AG08395 (cell line): ENCODE measurements at regions not wholly inside any gene's neighbourhood (a gene's known extent, or its start where the extent isn't known, plus 50 kb on each side); places are given as distances from the start of the nearest gene placed in this dataset.
A peak's percentile ranks its signal among the peaks of the same experiment; 100 is the strongest.
"Not testable (repeated sequence)": the region's sequence is repeated elsewhere in the genome, so short reads cannot be mapped to it uniquely, and the experiment has no call there.

Experiments
- DNase-seq: peaks from one replicate; pipeline ENCODE4 v3.0.0; 2012; ENCODE audit warnings: mixed read lengths, low spot score

DNA sequence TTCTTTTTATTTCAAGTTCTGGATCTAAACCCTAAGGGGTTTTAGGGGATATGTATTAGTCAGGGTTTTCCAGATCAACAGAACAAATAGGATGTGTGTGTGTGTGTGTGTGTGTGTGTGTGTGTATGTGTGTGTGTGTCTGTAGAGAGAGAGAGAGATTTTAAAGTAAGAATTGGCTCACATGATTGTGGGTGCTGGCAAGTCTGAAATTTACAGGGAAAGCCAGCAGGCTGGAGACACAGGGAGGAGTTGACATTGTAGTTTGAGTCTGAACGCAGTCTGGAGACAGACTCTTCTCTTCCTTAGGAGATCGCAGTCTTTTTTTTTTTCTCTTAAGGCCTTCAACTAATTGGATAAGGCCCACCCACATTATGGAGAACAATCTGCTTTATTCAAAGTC lies 428.8 kb upstream of the TBL1XR1 start:
- DNase-seq, result no peak

DNA sequence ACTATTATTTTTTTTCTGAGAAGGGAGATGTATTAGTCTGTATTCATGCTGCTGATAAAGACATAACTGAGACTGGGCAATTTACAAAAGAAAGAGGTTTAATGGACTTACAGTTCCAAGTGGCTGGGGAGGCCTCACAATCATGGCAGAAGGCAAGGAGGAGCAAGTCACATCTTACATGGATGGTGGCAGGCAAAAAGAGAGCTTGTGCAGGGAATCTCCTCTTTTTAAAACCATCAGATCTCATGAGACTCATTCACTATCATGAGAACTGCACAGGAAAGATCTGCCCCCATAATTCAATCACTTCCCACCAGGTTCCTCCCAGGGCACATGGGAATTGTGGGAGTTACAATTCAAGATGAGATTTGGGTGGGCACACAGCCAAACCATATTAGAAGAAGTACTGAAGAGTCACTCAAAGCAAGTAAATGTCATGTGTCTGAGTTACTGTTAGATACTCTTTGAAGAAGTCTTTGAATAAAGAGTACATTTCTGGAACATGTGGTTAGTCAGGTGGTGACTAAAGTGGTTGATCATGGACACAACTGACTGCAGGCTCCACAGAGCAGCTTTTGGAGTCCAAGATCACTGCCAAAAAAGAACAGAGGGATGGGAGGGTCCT lies 430.9 kb upstream of the TBL1XR1 start:
- not testable (repeated sequence) for DNase-seq

DNA sequence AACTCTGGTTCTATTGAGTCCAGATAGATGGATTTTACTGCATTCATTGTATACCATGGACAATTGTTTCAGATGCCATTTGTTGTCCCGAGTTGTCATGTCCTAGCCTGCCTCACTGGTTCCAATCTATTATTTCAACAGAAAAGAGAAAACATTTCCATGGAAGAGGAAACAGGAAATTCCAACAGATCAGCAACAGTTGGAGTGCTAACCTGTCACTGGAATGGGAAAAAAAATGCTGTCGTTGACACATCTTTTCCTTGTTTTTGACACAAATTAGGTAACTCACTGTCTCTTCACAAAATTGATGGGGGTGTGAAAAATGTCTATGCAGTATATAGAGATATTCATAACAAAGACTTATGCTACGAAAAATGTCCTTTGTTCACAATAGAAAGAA lies 432.0 kb upstream of the TBL1XR1 start:
- no peak for DNase-seq

DNA sequence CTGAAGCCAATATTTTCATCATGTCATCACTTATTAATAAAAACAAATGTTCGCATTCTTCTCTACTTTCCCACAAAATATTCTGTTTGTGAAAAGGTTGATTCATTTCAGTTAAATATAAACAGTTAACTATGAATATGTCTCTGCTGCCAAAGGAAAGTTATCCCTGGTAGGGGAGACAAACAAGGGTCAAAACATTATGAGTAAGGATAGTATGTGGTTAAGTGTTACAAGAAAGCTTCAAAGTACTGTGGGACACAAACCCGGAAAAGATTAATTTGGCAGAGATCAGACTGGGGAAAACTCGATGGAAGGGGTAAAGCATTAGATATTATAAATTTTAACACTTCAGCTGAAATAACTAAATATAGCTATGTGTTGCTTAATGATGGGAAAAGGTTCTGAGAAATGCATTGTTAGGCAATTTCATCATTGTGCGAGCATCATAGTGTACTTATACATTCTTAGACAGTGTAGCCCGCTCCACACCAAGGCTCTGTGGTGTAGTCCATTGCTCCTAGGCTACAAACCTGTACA lies 436.5 kb upstream of the TBL1XR1 start:
- DNase-seq, result peak; percentile 31

DNA sequence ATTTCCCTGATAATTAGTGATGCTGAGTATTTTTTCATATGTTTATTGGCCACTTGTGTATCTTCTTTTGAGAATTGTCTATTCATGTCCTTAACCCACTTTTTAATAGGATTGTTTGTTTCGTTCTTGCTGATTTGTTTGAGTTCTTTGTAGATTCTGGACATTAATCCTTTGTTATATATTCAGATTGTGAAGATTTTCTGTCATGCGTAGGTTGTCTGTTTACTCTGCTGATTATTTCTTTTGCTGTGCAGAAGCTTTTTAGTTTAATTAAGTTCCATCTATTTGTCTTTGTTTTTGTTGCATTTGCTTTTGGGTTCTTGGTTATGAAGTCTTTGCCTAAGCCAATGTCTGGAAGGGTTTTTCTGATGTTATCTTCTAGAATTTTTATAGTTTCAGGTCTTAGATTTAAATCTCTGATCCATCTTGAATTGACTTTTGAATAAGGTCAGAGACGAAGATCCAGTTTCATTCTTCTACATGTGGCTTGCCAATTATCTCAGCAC lies 438.4 kb upstream of the TBL1XR1 start:
- not testable (repeated sequence) for DNase-seq

DNA sequence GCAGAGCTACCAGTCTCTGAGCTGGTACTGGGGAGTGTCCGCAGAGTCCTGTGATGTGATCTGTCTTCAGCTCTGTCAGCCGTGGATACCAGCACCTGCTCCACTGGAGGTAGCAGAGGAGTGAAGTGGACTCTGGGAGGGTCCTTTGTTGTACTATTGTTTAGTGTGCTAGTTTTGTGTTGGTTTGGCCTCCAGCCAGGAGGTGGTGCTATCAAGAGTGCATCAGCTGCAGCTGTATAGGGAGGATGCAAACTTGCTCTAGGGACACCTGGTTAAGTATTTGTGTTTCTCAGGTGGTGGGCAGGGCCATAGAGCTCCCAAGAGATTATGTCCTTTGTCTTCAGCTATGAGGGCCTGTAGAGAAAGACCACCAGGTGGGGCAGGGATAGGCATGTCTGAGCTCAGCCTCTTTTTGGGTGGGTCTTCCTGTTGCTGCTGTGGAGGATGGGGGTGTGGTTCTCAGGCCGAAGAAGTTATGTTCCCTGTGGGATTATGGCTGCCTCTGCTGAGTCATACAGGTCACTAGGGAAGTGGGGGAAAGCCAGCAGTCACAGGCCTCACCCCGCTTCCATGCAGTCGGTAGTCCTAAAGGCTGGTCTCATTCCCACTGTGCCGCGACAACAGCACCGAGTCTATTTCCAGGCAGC lies 443.2 kb upstream of the TBL1XR1 start:
- DNase-seq, result no peak

DNA sequence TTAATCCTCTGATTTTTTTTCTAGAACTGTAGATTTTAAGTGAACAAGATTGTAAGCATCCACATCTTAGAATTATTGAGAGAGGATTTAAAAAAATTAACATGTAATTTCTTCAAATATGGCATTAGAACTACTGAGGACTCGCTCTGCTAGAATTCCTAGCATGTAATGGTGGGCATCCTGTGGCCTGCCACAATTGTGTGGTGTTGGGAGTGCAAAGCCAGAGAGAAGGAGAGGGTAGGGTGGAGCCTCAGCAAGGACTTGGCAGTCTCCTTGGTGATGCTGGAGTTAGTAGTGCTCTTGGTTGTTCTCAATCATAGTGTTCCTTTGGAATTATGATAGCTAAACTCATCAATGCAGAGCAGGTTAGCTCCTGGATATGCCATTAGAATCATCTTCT lies 443.9 kb upstream of the TBL1XR1 start:
- no peak for DNase-seq

DNA sequence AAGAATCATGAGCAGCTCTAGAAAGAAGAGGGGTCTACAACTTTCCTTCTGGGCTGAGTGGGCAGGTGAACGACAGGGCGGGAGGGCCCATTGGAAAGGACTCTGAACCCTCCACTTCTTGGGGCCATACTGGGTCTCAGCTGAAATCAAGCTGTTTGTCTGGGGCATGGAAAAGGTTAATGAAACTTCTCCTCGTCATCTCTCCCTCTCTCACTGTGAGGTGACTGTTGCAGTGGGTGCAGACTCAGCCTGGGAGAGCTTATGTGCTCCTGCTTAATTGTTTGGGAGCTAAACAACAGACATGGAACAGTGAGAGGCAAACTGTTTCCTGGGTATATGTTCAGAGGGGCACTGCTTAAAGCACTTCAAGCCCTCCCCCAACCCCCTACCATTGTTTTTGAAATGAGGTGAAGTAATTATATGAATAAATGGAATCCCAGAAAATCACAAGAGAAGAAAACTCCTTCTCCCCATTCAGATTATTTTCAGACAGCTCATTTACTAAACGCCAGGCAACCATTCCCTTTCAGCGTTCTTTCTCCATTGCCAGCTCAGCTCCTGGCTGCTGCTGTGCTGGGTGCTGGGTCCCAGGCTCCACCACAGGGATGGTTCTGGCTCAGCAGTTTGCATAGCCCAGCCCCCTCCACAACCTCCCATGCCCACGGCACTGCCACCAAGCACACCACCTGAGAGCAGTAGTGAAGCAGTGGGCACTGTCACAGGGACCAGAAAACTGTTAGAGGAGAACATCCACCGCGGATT lies 444.9 kb upstream of the TBL1XR1 start:
- DNase-seq, result no peak

DNA sequence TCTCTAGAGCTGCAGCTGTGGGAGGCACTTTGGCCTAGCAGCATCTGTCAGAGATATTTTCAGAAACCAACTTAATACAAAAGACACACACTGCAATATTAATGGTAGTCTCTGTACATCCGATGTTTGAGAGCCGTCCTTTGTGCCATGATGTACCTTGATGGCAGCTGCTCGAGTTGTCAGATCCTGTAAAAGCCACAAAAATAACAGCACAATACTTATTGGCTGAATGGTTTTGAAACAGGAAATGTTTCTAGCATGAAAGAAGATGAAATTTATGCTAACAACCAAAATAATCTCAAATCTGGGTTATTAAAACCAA lies 445.5 kb upstream of the TBL1XR1 start:
- no peak for DNase-seq

DNA sequence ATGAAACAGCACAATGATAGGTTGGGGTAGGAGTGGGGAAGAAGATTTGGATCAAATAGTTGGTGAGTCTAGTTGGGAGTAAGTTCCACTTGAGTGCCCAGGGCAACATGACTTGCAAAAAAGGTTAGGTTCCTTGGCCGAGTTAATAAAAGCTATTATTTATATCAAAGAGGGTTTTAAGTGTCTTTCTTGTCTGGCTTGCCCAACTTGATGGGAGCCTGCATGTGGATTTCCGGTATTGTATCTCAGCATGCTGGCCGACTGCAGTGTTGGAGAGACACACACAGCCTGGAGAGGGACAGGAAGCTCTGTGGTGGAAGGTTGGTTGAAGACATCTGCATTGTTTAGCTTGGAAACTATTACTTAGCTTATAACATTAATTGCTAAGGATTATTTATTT lies 449.5 kb upstream of the TBL1XR1 start:
- no peak for DNase-seq

DNA sequence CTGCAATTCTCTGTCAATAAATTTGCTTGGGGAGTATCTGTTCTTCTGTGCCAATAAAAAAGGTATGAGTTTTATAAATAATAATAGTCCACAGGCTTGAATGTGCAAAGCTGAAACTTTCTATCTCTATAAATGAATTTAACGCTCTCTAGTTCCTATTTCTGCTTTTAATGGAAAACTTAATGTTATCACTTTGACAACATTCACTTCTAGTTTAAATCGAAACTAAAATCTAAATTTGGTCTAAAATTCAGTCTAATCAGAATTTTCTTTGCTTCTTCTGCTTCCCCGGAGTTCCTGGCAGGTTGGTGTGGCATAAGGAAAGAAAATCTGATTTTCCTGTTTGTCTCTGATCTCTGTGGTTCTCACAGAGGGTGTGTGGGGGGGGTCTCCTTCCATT lies 450.1 kb upstream of the TBL1XR1 start:
- DNase-seq, result no peak

DNA sequence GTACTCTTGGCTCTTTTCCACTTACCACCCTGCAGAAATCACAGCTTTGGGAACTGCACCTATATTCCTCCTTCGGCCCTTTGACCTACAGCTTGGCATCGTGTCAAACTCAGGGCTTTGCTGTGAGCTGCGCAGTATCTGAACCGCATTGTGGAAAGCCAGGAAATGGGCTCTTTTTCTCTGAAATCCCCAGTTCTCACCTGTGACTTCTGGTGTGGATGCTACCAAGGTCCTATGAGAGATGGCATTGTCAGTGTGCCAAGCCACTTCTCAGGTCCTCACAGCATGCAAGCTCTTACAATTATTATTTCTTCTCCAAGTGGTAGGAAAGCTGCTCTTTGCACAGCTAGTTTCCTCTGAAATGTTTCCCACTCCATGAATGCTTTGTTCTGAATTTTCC lies 450.6 kb upstream of the TBL1XR1 start:
- no peak for DNase-seq

DNA sequence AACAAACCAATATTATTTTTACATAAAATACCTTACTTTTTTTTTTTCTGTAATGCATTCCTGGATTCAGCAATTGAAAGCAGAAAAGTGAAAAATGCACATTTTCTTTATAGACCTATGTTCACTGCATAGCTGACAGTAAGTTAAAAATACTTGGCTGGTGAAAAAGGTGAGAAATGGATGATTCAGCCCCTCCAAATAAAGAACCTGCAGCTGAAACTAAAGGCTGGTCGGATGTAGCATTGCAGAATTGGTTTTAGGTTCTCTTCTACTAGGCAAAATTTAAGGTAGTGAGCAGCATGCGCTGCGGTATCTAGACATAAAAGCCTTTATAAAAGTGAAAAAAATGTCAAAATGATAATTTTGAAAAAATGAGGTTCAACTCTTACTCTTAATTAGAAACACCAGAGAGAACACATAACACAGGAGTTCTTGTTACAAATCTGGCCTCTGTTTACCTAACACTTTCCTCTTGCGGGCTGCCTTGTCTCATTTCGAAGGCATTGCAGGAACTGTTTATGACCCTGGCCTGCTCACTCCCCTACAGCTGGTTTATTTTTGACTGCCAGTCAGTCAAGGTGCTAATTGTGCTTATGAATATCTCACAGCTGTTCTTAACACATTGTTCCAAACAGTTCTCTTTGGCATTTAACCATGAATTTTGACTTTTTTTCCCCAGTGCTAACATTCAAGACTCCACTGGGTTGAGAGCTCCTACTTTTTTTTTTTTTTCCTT lies 455.4 kb upstream of the TBL1XR1 start:
- DNase-seq, result no peak

DNA sequence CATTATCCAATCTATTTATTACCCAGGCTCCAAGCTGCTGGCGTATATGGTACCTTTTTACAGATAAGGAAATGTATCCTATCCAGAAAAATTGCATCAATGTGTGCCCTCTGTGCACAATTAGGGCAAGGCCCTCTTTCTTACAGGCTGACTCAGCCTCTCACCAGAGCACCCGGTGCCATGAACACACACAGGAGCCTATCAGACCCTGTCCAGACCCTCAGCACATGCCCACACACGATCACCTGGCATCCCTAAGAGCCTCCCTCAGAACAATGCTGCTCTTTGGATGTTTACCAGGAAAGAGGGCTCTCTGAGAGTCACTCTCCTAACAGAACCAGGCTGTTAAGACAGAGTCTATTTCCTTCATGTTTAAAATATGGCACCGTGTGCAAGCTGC lies 460.0 kb upstream of the TBL1XR1 start:
- no peak for DNase-seq

DNA sequence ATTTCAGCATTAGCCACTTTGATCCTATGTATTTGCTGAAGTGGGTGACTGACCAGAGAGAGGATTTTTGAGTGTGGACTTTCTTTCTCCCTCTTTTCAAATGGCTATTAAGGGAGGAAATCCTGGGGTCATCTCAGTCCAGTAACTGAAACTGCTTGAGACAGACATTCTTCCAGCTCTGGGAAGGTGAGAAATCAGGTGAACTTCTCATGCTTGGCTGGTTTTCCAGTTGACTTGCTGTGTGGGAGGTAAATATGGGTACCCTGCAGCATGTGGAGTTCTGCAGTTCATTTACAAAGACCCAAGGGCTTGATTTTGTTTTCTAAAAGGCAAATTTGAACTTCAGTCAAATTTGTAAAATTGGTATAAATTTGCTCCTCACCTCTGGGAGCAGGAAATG lies 461.1 kb upstream of the TBL1XR1 start:
- no peak for DNase-seq

DNA sequence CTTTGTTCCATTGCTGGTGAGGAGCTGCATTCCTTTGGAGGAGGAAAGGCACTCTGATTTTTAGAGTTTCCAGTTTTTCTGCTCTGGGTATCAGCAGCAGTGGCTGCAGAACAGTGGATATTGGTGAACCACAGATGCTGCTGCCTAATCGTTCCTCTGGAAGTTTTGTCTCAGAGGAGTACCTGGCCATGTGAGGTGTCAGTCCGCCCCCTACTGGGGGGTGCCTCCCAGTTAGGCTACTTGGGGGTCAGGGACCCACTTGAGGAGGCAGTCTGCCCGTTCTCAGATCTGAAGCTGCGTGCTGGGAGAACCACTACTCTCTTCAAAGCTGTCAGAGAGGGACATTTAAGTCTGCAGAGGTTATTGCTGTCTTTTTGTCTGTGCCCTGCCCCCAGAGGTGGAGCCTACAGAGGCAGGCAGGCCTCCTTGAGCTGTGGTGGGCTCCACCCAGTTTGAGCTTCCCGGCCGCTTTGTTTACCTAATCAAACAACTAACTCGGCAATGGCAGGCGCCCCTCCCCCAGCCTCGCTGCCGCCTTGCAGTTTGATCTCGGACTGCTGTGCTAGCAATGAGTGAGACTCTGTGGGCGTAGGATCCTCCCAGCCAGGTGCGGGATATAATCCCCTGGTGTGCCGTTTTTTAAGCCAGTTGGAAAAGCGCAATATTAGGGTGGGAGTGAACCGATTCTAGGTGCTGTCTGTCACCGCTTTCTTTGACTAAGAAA lies 467.3 kb upstream of the TBL1XR1 start:
- DNase-seq, result not testable (repeated sequence)

DNA sequence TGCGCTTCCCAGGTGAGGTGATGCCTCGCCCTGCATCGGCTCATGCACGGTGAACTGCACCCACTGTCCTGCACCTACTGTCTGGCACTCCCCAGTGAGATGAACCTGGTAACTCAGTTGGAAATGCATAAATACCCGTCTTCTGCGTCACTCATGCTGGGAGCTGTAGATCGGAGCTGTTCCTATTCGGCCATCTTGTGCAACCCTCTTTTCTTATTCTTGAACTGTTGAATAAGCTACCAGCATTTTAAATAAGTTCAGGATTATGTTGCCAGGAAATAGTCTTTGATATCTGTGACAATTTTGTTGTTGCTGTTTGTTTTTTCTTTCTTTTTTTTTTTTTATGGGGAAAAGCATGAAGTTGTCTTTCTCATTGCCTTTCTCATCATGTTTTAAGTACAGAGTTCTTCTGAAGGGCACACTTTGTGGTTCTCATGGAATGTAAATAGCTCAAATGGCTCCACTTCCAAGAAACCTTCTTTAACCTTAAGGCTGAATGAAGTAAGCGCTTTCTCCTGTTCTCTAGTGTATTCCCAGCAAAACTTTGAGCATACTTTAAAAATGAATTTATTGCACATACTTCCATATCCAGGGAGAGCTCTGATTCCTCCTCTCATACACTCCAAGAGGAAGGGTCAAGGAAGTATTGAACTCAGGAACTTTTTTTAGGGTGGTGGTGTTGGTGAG lies 468.0 kb upstream of the TBL1XR1 start:
- DNase-seq, result no peak

DNA sequence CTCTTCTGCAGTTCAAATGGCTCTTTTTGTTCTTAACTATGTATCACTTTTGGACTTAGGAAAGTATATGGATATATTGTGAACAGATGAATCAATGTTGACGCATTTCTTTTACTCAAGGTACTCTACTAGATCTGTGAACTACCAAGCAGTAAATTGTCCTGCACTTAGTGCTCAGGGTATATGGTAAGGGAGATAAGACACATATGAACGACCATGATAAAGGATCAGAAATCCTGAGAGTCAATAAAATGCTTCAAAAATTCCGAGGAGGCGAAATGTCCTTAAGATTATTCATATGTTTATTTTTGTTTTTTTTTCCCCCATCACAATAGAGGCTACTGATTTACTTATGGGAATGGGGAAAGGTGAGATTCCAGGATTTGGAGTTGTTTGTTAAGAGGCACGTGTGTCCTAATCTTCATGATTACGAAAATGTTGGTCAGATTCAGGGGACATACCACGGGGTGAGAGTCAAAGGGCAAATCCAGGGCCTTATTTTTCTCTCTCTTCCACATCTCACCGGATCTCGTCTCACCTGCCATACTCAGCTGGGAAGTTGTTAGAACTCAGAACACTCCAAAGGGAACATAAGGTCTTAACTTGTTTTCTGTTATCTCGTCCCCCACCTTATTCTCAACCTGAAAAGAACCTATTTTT lies 475.1 kb upstream of the TBL1XR1 start:
- no peak for DNase-seq

DNA sequence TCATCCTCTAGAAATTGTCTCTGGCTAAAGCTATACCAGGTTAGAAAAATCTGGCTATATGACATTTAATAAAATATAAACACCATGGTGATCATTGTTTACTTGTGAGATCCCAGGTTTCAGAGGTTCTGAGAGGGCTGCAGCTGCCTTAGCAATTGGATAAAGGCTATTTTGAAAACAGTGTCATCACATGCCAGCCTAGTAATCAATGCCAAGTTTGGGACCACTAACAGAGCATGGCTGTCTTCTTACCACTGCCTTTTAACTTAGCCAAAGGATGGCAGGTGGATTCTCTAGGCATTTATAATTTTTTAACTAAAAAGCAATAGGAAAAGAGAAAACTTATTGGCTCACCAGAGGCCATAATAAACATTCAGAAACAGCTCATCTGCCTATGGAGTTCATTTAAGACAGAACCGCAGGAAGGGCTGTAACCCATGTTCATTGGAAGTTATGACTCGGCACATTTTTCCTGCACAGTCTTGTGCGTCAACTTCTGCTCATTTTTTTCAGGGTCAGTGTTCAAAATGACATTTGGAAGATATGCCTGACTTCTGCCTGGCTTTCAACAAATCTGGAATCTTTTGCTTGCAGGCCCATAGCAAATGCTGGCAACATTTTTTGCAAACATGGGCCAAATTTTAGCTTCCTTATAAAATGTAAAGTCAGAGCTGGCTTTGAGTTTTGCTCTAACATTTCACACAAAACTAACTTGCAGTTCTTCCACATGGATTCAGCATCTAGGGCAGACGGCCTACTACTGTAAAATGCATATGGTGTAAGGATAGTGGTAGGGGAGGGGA lies 476.0 kb upstream of the TBL1XR1 start:
- peak; percentile 84 for DNase-seq

DNA sequence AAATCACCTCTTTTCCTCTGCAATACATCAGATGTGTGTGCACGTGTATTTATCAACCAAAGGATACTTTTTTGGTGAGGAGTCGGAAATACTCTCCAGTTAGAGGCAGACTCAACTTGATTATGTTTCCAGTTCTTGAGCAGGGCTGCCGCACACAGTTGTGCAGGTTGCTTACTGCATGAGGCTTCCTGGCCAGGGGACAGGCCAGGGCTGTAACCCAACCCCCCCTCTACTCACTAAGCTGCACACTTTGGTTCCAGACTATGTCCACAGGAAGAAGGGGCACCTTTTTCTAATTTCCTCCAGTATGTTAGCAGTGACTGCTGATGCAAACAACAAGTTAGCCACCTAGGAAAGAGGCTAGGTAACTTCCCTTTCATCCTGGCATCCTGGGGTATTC lies 476.9 kb upstream of the TBL1XR1 start:
- DNase-seq, result no peak
